ENCODE measurements at regions not wholly inside any gene's neighbourhood (a gene's known extent, or its start where the extent isn't known, plus 50 kb on each side); places are given as distances from the start of the nearest gene placed in this dataset.

GRCh38 chr12:31206038-31206670 is 119.8 kb downstream of the SINHCAF start:
- peaks cover 19% of the 10 kb centered on the region for H3K27me3 Mint-ChIP-seq
- peaks cover 9% of the 10 kb centered on the region for H3K4me1 Mint-ChIP-seq
- intact Hi-C loops (cut with micrococcal nuclease), result no loop called here
- no peak overlapping the region for H3K4me3 Mint-ChIP-seq
- no peaks in the 10 kb centered on the region for H3K36me3 Mint-ChIP-seq (ENCODE audit: low read depth)
- H3K9me3 Mint-ChIP-seq, result no peaks in the 10 kb centered on the region
- H3K27ac Mint-ChIP-seq, result no peak overlapping the region
- no peak for DNase-seq

GRCh38 chr12:31207799-31208465 is 118.0 kb downstream of the SINHCAF start:
- Mint-ChIP-seq H3K27me3 (peaks cover 12% of the 10 kb centered on the region), H3K27ac (no peak overlapping the region), H3K36me3 (ENCODE audit: low read depth) (no peaks in the 10 kb centered on the region), H3K9me3 (no peaks in the 10 kb centered on the region), H3K4me3 (no peak overlapping the region), H3K4me1 (peaks cover 9% of the 10 kb centered on the region)
- intact Hi-C loops (cut with micrococcal nuclease), result no loop called here
- no peak for DNase-seq

GRCh38 chr12:31210104-31210503 is 115.8 kb downstream of the SINHCAF start:
- intact Hi-C loops (cut with micrococcal nuclease), result no loop called here
- Mint-ChIP-seq H3K27ac (no peak overlapping the region), H3K36me3 (ENCODE audit: low read depth) (no peaks in the 10 kb centered on the region), H3K4me3 (no peak overlapping the region), H3K4me1 (peaks cover under 1% of the 10 kb centered on the region), H3K27me3 (no peaks in the 10 kb centered on the region), H3K9me3 (no peaks in the 10 kb centered on the region)
- no peak for DNase-seq

- no peak overlapping the region for H3K4me3 Mint-ChIP-seq
- no peaks in the 10 kb centered on the region for H3K4me1 Mint-ChIP-seq
- intact Hi-C loops (cut with micrococcal nuclease), result no loop called here
- H3K9me3 Mint-ChIP-seq, result no peaks in the 10 kb centered on the region
- no peak overlapping the region for H3K27ac Mint-ChIP-seq
- no peak for DNase-seq
- H3K27me3 Mint-ChIP-seq, result no peaks in the 10 kb centered on the region
- H3K36me3 Mint-ChIP-seq (ENCODE audit: low read depth), result no peaks in the 10 kb centered on the region
Observed at GRCh38 chr12:31210541-31210940, 115.4 kb downstream of the SINHCAF start.

GRCh38 chr12:31214626-31215517 is 111.1 kb downstream of the SINHCAF start:
- no peaks in the 10 kb centered on the region for H3K9me3 Mint-ChIP-seq
- no peaks in the 10 kb centered on the region for H3K36me3 Mint-ChIP-seq (ENCODE audit: low read depth)
- no peak overlapping the region for H3K27ac Mint-ChIP-seq
- DNase-seq, result peak; percentile 37
- intact Hi-C loops (cut with micrococcal nuclease), result no loop called here
- H3K4me3 Mint-ChIP-seq, result no peak overlapping the region
- H3K4me1 Mint-ChIP-seq, result no peaks in the 10 kb centered on the region
- peaks cover 2% of the 10 kb centered on the region for H3K27me3 Mint-ChIP-seq

GRCh38 chr12:31215518-31216232 is 110.3 kb downstream of the SINHCAF start:
- no peaks in the 10 kb centered on the region for H3K4me1 Mint-ChIP-seq
- H3K27me3 Mint-ChIP-seq, result peaks cover 2% of the 10 kb centered on the region
- H3K4me3 Mint-ChIP-seq, result no peak overlapping the region
- peak; percentile 48 for DNase-seq
- H3K36me3 Mint-ChIP-seq (ENCODE audit: low read depth), result no peaks in the 10 kb centered on the region
- no peak overlapping the region for H3K27ac Mint-ChIP-seq
- intact Hi-C loops (cut with micrococcal nuclease), result no loop called here
- H3K9me3 Mint-ChIP-seq, result no peaks in the 10 kb centered on the region

- intact Hi-C loops (cut with micrococcal nuclease), result no loop called here
- Mint-ChIP-seq H3K4me1 (no peaks in the 10 kb centered on the region), H3K27ac (no peak overlapping the region), H3K4me3 (no peak overlapping the region), H3K9me3 (no peaks in the 10 kb centered on the region), H3K27me3 (peaks cover 2% of the 10 kb centered on the region), H3K36me3 (ENCODE audit: low read depth) (no peaks in the 10 kb centered on the region)
- DNase-seq, result no peak
Observed at GRCh38 chr12:31216479-31216878, 109.5 kb downstream of the SINHCAF start.

- intact Hi-C loops (cut with micrococcal nuclease), result no loop called here
- Mint-ChIP-seq H3K9me3 (no peaks in the 10 kb centered on the region), H3K27me3 (peaks cover 2% of the 10 kb centered on the region), H3K4me1 (no peaks in the 10 kb centered on the region), H3K36me3 (ENCODE audit: low read depth) (no peaks in the 10 kb centered on the region), H3K4me3 (no peak overlapping the region), H3K27ac (no peak overlapping the region)
- DNase-seq, result peak; percentile 45
Observed at GRCh38 chr12:31217356-31218130, 108.4 kb downstream of the SINHCAF start.

- H3K4me3 Mint-ChIP-seq, result no peak overlapping the region
Observed at GRCh38 chr12:31218203-31219025, 107.5 kb downstream of the SINHCAF start.

GRCh38 chr12:31219521-31219920 is 106.4 kb downstream of the SINHCAF start:
- H3K4me3 Mint-ChIP-seq, result no peak overlapping the region
- no peak for DNase-seq
- peaks cover 2% of the 10 kb centered on the region for H3K27me3 Mint-ChIP-seq
- H3K36me3 Mint-ChIP-seq (ENCODE audit: low read depth), result no peaks in the 10 kb centered on the region
- H3K9me3 Mint-ChIP-seq, result no peaks in the 10 kb centered on the region
- no peak overlapping the region for H3K27ac Mint-ChIP-seq
- H3K4me1 Mint-ChIP-seq, result no peaks in the 10 kb centered on the region
- intact Hi-C loops (cut with micrococcal nuclease), result no loop called here

More at GRCh38 chr12:31218203-31219025, 107.5 kb downstream of the SINHCAF start:
- DNase-seq, result no peak
- H3K36me3 Mint-ChIP-seq (ENCODE audit: low read depth), result no peaks in the 10 kb centered on the region
- intact Hi-C loops (cut with micrococcal nuclease), result no loop called here
- no peaks in the 10 kb centered on the region for H3K9me3 Mint-ChIP-seq
- H3K27me3 Mint-ChIP-seq, result peaks cover 2% of the 10 kb centered on the region
- no peaks in the 10 kb centered on the region for H3K4me1 Mint-ChIP-seq
- H3K27ac Mint-ChIP-seq, result no peak overlapping the region

- Mint-ChIP-seq H3K27ac (no peak overlapping the region), H3K9me3 (no peaks in the 10 kb centered on the region)
Observed at GRCh38 chr12:31220061-31220460, 105.9 kb downstream of the SINHCAF start.

GRCh38 chr12:31220633-31221550 is 105.1 kb downstream of the SINHCAF start:
- no peak for DNase-seq
- Mint-ChIP-seq H3K4me1 (no peaks in the 10 kb centered on the region), H3K36me3 (ENCODE audit: low read depth) (no peaks in the 10 kb centered on the region), H3K27ac (no peak overlapping the region), H3K9me3 (no peaks in the 10 kb centered on the region), H3K27me3 (peaks cover 2% of the 10 kb centered on the region), H3K4me3 (no peak overlapping the region)
- intact Hi-C loops (cut with micrococcal nuclease), result no loop called here

More at GRCh38 chr12:31220061-31220460, 105.9 kb downstream of the SINHCAF start:
- DNase-seq, result no peak
- no peak overlapping the region for H3K4me3 Mint-ChIP-seq
- H3K4me1 Mint-ChIP-seq, result no peaks in the 10 kb centered on the region
- no peaks in the 10 kb centered on the region for H3K36me3 Mint-ChIP-seq (ENCODE audit: low read depth)
- H3K27me3 Mint-ChIP-seq, result peaks cover 2% of the 10 kb centered on the region
- intact Hi-C loops (cut with micrococcal nuclease), result no loop called here
